ENCODE measurements at regions not wholly inside any gene's neighbourhood (a gene's known extent, or its start where the extent isn't known, plus 50 kb on each side); places are given as distances from the start of the nearest gene placed in this dataset.

- no peak for DNase-seq
These were observed 65.3 kb downstream of the METRNL start for GRCh38 chr17:83144421-83145357.

GRCh38 chr17:83145358-83145738 is 65.9 kb downstream of the METRNL start:
- DNase-seq = no peak

GRCh38 chr17:83145831-83146230 is 66.4 kb downstream of the METRNL start:
- no peak for DNase-seq

GRCh38 chr17:83146347-83146746 is 66.9 kb downstream of the METRNL start:
- DNase-seq = no peak

GRCh38 chr17:83147280-83147679 is 67.9 kb downstream of the METRNL start:
- no peak for DNase-seq

GRCh38 chr17:83148317-83149028 is 69.1 kb downstream of the METRNL start:
- DNase-seq = no peak

GRCh38 chr17:83149029-83149725 is 69.8 kb downstream of the METRNL start:
- DNase-seq = no peak

GRCh38 chr17:83149761-83150251 is 70.4 kb downstream of the METRNL start:
- DNase-seq = no peak

- no peak for DNase-seq
These were observed 71.1 kb downstream of the METRNL start for GRCh38 chr17:83150369-83151055.

GRCh38 chr17:83151056-83151441 is 71.6 kb downstream of the METRNL start:
- DNase-seq = no peak

GRCh38 chr17:83151442-83152226 is 72.2 kb downstream of the METRNL start:
- no peak for DNase-seq

- no peak for DNase-seq
These were observed 72.9 kb downstream of the METRNL start for GRCh38 chr17:83152227-83152744.

- no peak for DNase-seq
These were observed 73.6 kb downstream of the METRNL start for GRCh38 chr17:83152745-83153611.

- no peak for DNase-seq
These were observed 74.4 kb downstream of the METRNL start for GRCh38 chr17:83153681-83154310.

- no peak for DNase-seq
These were observed 75.1 kb downstream of the METRNL start for GRCh38 chr17:83154311-83155127.

- no peak for DNase-seq
These were observed 76.0 kb downstream of the METRNL start for GRCh38 chr17:83155128-83156121.

GRCh38 chr17:83156408-83156807 is 77.0 kb downstream of the METRNL start:
- DNase-seq = no peak

All from activated T-cell treated with anti-CD3 and anti-CD28 coated beads, Interleukin-2, amount 50 U/mL, for 1 hour (primary cell).